ENCODE measurements at regions not wholly inside any gene's neighbourhood (a gene's known extent, or its start where the extent isn't known, plus 50 kb on each side); places are given as distances from the start of the nearest gene placed in this dataset.

DNA sequence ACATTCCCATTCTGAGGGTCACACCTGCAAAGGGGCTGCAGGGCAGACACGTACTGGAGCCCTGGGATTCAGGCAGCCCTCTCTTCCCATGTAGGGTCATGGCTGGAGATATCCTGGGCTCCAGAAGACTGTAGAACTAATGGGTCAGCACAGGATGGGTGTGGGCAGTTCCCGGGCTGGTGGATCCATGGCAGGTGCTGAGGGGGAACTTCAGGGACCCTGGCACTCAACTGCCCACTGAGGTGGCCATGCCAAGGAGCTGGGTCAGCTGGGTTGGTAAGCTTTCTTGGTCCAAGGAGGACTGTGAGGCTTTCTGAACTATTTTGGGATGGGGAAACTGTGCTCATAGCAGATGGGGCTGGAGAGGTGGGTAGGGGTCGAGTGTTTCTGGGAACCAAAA, 183.4 kb upstream of the RTL1 start:
- Histone ChIP-seq H3K4me3 (ENCODE audit: insufficient read depth, low read length, poor library complexity, severe bottlenecking) (no peak overlapping the region), H3F3A (ENCODE audit: insufficient read depth) (no peaks in the 10 kb centered on the region), H4K20me1 (ENCODE audit: low read depth, low read length) (no peaks in the 10 kb centered on the region), H3K9me2 (replicated peaks; ENCODE audit: insufficient read depth, low read length) (no peaks in the 10 kb centered on the region), H3K27ac (ENCODE audit: low read depth, low read length) (no peak overlapping the region), H3K9me3 (ENCODE audit: insufficient read depth, low read length) (no peaks in the 10 kb centered on the region), H3K79me2 (ENCODE audit: insufficient read depth, low read length) (no peaks in the 10 kb centered on the region), H3K36me3 (ENCODE audit: low read length) (no peaks in the 10 kb centered on the region), H3K9ac (ENCODE audit: low read length) (no peak overlapping the region), H3K27me3 (ENCODE audit: low read length) (no peaks in the 10 kb centered on the region), H2AFZ (ENCODE audit: low read depth, low read length, severe bottlenecking) (no peak overlapping the region), H3K4me2 (ENCODE audit: low read depth, low read length, poor library complexity, severe bottlenecking) (no peak overlapping the region)
- TF ChIP-seq, protein P1, sequence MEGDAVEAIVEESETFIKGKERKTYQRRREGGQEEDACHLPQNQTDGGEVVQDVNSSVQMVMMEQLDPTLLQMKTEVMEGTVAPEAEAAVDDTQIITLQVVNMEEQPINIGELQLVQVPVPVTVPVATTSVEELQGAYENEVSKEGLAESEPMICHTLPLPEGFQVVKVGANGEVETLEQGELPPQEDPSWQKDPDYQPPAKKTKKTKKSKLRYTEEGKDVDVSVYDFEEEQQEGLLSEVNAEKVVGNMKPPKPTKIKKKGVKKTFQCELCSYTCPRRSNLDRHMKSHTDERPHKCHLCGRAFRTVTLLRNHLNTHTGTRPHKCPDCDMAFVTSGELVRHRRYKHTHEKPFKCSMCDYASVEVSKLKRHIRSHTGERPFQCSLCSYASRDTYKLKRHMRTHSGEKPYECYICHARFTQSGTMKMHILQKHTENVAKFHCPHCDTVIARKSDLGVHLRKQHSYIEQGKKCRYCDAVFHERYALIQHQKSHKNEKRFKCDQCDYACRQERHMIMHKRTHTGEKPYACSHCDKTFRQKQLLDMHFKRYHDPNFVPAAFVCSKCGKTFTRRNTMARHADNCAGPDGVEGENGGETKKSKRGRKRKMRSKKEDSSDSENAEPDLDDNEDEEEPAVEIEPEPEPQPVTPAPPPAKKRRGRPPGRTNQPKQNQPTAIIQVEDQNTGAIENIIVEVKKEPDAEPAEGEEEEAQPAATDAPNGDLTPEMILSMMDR (IDR thresholded peaks at IDR 0.05; ENCODE audit: insufficient read depth, low read length, poor library complexity, severe bottlenecking) = no peak
- TF ChIP-seq EZH2phosphoT487 (conservative IDR thresholded peaks at IDR 0.05; ENCODE audit: low read length) = no peak

DNA sequence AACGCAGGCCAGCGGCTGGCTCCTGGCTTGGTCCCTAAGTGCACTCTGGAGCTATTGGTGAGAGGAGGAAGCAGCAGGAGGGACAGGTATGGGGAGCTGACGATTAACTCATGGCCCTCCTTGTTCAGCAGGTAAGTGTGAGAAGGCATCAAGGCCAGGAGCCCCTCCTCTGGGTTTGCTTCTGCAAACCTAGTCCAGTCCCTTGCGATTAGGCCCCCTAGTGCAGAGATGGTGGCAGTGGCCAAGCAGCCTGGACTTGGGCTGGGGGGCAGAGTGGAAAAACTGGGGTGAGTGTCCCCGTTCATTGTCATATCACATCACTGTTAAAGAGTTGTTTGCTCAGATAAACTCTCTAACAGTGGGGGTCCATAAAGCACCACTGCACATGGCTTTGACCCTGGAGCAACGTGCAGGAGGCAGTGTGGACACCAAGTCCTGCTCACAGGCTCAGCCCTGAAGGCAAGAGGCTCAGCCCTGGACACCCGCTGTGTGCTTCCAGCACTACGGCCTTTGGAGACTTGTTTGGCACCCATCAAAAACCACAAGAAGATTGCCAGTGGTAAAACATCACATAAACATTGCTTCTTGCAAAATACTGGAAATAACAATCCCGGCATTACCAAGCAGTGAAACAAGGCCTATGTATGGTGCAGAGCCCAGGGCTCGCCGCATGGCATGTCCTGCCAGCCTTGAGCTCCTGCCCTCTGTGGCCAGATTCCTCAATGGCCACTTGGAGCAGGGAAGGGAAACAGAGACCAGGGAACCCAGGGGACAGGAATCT, 184.3 kb upstream of the RTL1 start:
- TF ChIP-seq, protein P1 (IDR thresholded peaks at IDR 0.05; ENCODE audit: insufficient read depth, low read length, poor library complexity, severe bottlenecking) = no peak
- no peak for TF ChIP-seq EZH2phosphoT487 (conservative IDR thresholded peaks at IDR 0.05; ENCODE audit: low read length)
- no peaks in the 10 kb centered on the region for H3K9me3 ChIP-seq (ENCODE audit: insufficient read depth, low read length)
- H3K4me3 ChIP-seq (ENCODE audit: insufficient read depth, low read length, poor library complexity, severe bottlenecking) = no peak overlapping the region
- no peaks in the 10 kb centered on the region for H3K27me3 ChIP-seq (ENCODE audit: low read length)
- H3K4me2 ChIP-seq (ENCODE audit: low read depth, low read length, poor library complexity, severe bottlenecking) = no peak overlapping the region
- no peaks in the 10 kb centered on the region for H3K79me2 ChIP-seq (ENCODE audit: insufficient read depth, low read length)
- H2AFZ ChIP-seq (ENCODE audit: low read depth, low read length, severe bottlenecking) = no peak overlapping the region
- no peaks in the 10 kb centered on the region for H3F3A ChIP-seq (ENCODE audit: insufficient read depth)
- H3K9ac ChIP-seq (ENCODE audit: low read length) = no peak overlapping the region
- no peaks in the 10 kb centered on the region for H3K36me3 ChIP-seq (ENCODE audit: low read length)
- no peaks in the 10 kb centered on the region for H4K20me1 ChIP-seq (ENCODE audit: low read depth, low read length)
- H3K27ac ChIP-seq (ENCODE audit: low read depth, low read length) = no peak overlapping the region
- H3K9me2 ChIP-seq (replicated peaks; ENCODE audit: insufficient read depth, low read length) = no peaks in the 10 kb centered on the region

DNA sequence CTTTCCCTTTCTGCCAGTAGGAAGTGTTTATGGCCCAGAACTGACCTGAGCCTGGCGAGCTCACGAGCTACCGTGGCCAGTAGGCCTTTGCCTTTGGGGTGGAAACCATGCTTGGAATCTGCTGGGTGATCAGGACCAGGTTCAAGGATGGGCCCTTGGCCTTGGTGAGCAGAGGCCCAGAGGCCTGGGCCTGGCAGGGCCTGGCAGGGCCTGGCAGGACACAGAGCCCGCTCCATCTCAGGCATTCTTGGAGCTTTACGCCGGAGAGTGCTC, 184.8 kb upstream of the RTL1 start:
- H3K9me3 ChIP-seq (ENCODE audit: insufficient read depth, low read length) = no peaks in the 10 kb centered on the region
- H3K4me3 ChIP-seq (ENCODE audit: insufficient read depth, low read length, poor library complexity, severe bottlenecking) = no peak overlapping the region
- no peaks in the 10 kb centered on the region for H3F3A ChIP-seq (ENCODE audit: insufficient read depth)
- H3K9me2 ChIP-seq (replicated peaks; ENCODE audit: insufficient read depth, low read length) = no peaks in the 10 kb centered on the region
- H3K4me2 ChIP-seq (ENCODE audit: low read depth, low read length, poor library complexity, severe bottlenecking) = no peak overlapping the region
- no peak overlapping the region for H3K27ac ChIP-seq (ENCODE audit: low read depth, low read length)
- no peaks in the 10 kb centered on the region for H3K36me3 ChIP-seq (ENCODE audit: low read length)
- TF ChIP-seq, protein P1 (IDR thresholded peaks at IDR 0.05; ENCODE audit: insufficient read depth, low read length, poor library complexity, severe bottlenecking) = no peak
- TF ChIP-seq EZH2phosphoT487 (conservative IDR thresholded peaks at IDR 0.05; ENCODE audit: low read length) = no peak
- no peak overlapping the region for H3K9ac ChIP-seq (ENCODE audit: low read length)
- no peaks in the 10 kb centered on the region for H3K79me2 ChIP-seq (ENCODE audit: insufficient read depth, low read length)
- no peak overlapping the region for H2AFZ ChIP-seq (ENCODE audit: low read depth, low read length, severe bottlenecking)
- H3K27me3 ChIP-seq (ENCODE audit: low read length) = no peaks in the 10 kb centered on the region
- H4K20me1 ChIP-seq (ENCODE audit: low read depth, low read length) = no peaks in the 10 kb centered on the region
